Fibroblast of lung (primary cell): ENCODE measurements at regions not wholly inside any gene's neighbourhood (a gene's known extent, or its start where the extent isn't known, plus 50 kb on each side); places are given as distances from the start of the nearest gene placed in this dataset.

ENCODE experiments used
- EZH2 ChIP-seq: IDR thresholded peaks from 2 replicates; pipeline ENCODE4 v1.5.1; 2012; ENCODE audit warnings: low read length, control low read depth, mild to moderate bottlenecking; ENCODE audit errors: missing control alignments
- TF ChIP-seq, protein P1 (sequence below), 2 donors: IDR thresholded peaks in 1 of 2; conservative IDR thresholded peaks in 1 of 2; 1 replicate in 1 of 2; 2 replicates in 1 of 2; pipeline ENCODE4 v1.5.1; 2011 to 2012; ENCODE audit warnings: low read length in 2 of 2, control low read depth in 1 of 2, inconsistent platforms in 1 of 2, low read depth in 1 of 2, mild to moderate bottlenecking in 1 of 2

DNA sequence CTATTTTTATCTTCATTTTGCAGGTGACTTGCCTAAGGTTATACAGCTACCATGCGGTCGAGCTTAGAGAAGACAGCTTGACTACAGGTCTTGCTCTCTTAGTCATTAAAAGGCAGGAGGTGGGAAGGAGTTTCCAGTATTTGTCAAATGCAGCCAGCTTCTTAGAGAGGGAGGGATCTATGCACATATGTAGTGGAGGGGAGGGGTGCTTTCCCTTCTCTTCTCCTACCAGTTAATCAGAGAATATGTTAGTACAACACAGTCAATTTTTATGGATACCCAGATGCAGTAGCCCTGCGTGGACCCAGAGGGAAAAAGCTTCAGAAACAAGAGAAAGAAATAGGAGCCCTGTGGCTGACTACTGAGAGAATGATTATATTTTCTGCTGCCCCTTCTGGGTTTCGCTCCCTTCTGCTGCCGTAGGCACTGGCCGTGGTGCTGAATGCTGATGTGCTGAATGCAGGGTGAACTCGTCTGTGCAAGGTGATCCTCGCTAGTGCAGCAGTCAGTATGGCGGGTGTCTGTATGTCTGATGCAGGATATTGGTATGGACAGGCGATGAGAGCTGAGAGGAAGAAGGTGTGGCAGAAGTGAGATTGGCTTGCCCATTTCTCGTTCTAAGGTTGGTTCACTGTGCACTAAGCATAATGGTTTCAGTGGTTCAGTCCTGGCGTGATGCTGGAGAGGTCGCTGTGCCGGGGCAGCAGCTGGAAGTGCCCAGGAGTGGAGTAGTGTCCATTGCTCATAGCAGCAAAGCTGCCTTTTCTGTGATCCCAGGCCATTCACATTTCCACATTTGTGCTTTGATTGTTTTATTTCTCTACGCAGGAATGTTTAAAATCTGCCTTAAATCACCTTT is 189.2 kb upstream of the PODXL start:
- TF ChIP-seq, protein P1, sequence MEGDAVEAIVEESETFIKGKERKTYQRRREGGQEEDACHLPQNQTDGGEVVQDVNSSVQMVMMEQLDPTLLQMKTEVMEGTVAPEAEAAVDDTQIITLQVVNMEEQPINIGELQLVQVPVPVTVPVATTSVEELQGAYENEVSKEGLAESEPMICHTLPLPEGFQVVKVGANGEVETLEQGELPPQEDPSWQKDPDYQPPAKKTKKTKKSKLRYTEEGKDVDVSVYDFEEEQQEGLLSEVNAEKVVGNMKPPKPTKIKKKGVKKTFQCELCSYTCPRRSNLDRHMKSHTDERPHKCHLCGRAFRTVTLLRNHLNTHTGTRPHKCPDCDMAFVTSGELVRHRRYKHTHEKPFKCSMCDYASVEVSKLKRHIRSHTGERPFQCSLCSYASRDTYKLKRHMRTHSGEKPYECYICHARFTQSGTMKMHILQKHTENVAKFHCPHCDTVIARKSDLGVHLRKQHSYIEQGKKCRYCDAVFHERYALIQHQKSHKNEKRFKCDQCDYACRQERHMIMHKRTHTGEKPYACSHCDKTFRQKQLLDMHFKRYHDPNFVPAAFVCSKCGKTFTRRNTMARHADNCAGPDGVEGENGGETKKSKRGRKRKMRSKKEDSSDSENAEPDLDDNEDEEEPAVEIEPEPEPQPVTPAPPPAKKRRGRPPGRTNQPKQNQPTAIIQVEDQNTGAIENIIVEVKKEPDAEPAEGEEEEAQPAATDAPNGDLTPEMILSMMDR (conservative IDR thresholded peaks at IDR 0.05 in 1 of 2, IDR thresholded peaks at IDR 0.05 in 1 of 2; ENCODE audit: low read depth in 1 of 2, low read length in 2 of 2): no peak
- no peak for TF ChIP-seq EZH2
